HUES48 (cell line): ENCODE measurements at regions not wholly inside any gene's neighbourhood (a gene's known extent, or its start where the extent isn't known, plus 50 kb on each side); places are given as distances from the start of the nearest gene placed in this dataset.
A peak's percentile ranks its signal among the peaks of the same experiment; 100 is the strongest.

Experiments
- H3K27ac ChIP-seq: one replicate; pipeline ENCODE4 v1.7.0; 2013; ENCODE audit warnings: low read depth, low read length, inconsistent platforms
- H3K27me3 ChIP-seq: 2 replicates; pipeline ENCODE4 v1.6.1; 2013; ENCODE audit warnings: mild to moderate bottlenecking, low read length; ENCODE audit not compliant: control insufficient read depth, insufficient read depth
- H3K36me3 ChIP-seq: 2 replicates; pipeline ENCODE4 v1.6.1; 2013; ENCODE audit warnings: low read length; ENCODE audit not compliant: control insufficient read depth, insufficient read depth
- H3K4me1 ChIP-seq: 2 replicates; pipeline ENCODE4 v1.6.1; 2013; ENCODE audit warnings: mild to moderate bottlenecking, low read length; ENCODE audit not compliant: control insufficient read depth, insufficient read depth
- H3K4me3 ChIP-seq: 2 replicates; pipeline ENCODE4 v1.5.1; 2013; ENCODE audit warnings: mild to moderate bottlenecking, low read depth, low read length
- H3K9ac ChIP-seq: 2 replicates; pipeline ENCODE4 v1.6.1; 2013; ENCODE audit warnings: mild to moderate bottlenecking, low read depth, low read length, moderate library complexity
- H3K9me3 ChIP-seq: 2 replicates; pipeline ENCODE4 v1.6.1; 2013; ENCODE audit warnings: low read length; ENCODE audit not compliant: control insufficient read depth, insufficient read depth

GRCh38 chr7:41116817-41117216, 586.1 kb downstream of the INHBA start:
- H3K27ac ChIP-seq = no peak overlapping the region
- peaks cover 10% of the 10 kb centered on the region; the same call in 1 of the 2 replicates for H3K4me1 ChIP-seq
- H3K9me3 ChIP-seq = no peaks in the 10 kb centered on the region
- H3K36me3 ChIP-seq = no peaks in the 10 kb centered on the region
- H3K9ac ChIP-seq = no peak overlapping the region
- H3K27me3 ChIP-seq = no peaks in the 10 kb centered on the region
- no peak overlapping the region for H3K4me3 ChIP-seq

- Histone ChIP-seq H3K9ac (no peak overlapping the region), H3K4me1 (peaks cover 10% of the 10 kb centered on the region; the same call in 1 of the 2 replicates), H3K36me3 (no peaks in the 10 kb centered on the region), H3K9me3 (no peaks in the 10 kb centered on the region), H3K4me3 (no peak overlapping the region), H3K27me3 (no peaks in the 10 kb centered on the region), H3K27ac (no peak overlapping the region)
These were observed 586.6 kb downstream of the INHBA start for GRCh38 chr7:41116337-41116736.

- H3K36me3 ChIP-seq = no peaks in the 10 kb centered on the region
- H3K9me3 ChIP-seq = no peaks in the 10 kb centered on the region
- no peak overlapping the region for H3K27ac ChIP-seq
- H3K4me3 ChIP-seq = no peak overlapping the region
- H3K27me3 ChIP-seq = no peaks in the 10 kb centered on the region
- no peak overlapping the region for H3K9ac ChIP-seq
- peaks cover 10% of the 10 kb centered on the region; the same call in 1 of the 2 replicates for H3K4me1 ChIP-seq
These were observed 588.2 kb downstream of the INHBA start for GRCh38 chr7:41114691-41115090.

- H3K27ac ChIP-seq = no peak overlapping the region
- H3K9ac ChIP-seq = no peak overlapping the region
- H3K27me3 ChIP-seq = no peaks in the 10 kb centered on the region
- peaks cover 10% of the 10 kb centered on the region; the same call in 1 of the 2 replicates for H3K4me1 ChIP-seq
- no peaks in the 10 kb centered on the region for H3K36me3 ChIP-seq
- H3K4me3 ChIP-seq = no peak overlapping the region
- no peaks in the 10 kb centered on the region for H3K9me3 ChIP-seq
These were observed 588.8 kb downstream of the INHBA start for GRCh38 chr7:41114131-41114530.

GRCh38 chr7:41113719-41114118, 589.2 kb downstream of the INHBA start:
- Histone ChIP-seq H3K27ac (no peak overlapping the region), H3K36me3 (no peaks in the 10 kb centered on the region)

GRCh38 chr7:41110186-41110585, 592.7 kb downstream of the INHBA start:
- no peak overlapping the region for H3K9ac ChIP-seq
- no peaks in the 10 kb centered on the region for H3K27me3 ChIP-seq
- H3K9me3 ChIP-seq = no peaks in the 10 kb centered on the region
- H3K27ac ChIP-seq = no peak overlapping the region
- no peaks in the 10 kb centered on the region for H3K36me3 ChIP-seq
- peaks cover 5% of the 10 kb centered on the region; the same call in 1 of the 2 replicates for H3K4me1 ChIP-seq
- no peak overlapping the region for H3K4me3 ChIP-seq

More at GRCh38 chr7:41113719-41114118, 589.2 kb downstream of the INHBA start:
- H3K9ac ChIP-seq = no peak overlapping the region
- no peak overlapping the region for H3K4me3 ChIP-seq
- H3K9me3 ChIP-seq = no peaks in the 10 kb centered on the region
- peaks cover 10% of the 10 kb centered on the region; the same call in 1 of the 2 replicates for H3K4me1 ChIP-seq
- no peaks in the 10 kb centered on the region for H3K27me3 ChIP-seq

- Histone ChIP-seq H3K9ac (no peak overlapping the region), H3K4me1 (peaks cover 5% of the 10 kb centered on the region; the same call in 1 of the 2 replicates), H3K9me3 (no peaks in the 10 kb centered on the region), H3K27ac (no peak overlapping the region), H3K27me3 (no peaks in the 10 kb centered on the region), H3K4me3 (no peak overlapping the region), H3K36me3 (no peaks in the 10 kb centered on the region)
These were observed 594.1 kb downstream of the INHBA start for GRCh38 chr7:41108821-41109220.

GRCh38 chr7:41107938-41108448, 594.9 kb downstream of the INHBA start:
- H3K4me3 ChIP-seq = no peak overlapping the region
- H3K9ac ChIP-seq = no peak overlapping the region
- peak overlapping the region; percentile 6 for H3K27ac ChIP-seq
- H3K9me3 ChIP-seq = no peaks in the 10 kb centered on the region
- H3K27me3 ChIP-seq = no peaks in the 10 kb centered on the region
- H3K4me1 ChIP-seq = no peaks in the 10 kb centered on the region
- no peaks in the 10 kb centered on the region for H3K36me3 ChIP-seq

- Histone ChIP-seq H3K9me3 (no peaks in the 10 kb centered on the region), H3K9ac (no peak overlapping the region), H3K36me3 (no peaks in the 10 kb centered on the region), H3K4me1 (no peaks in the 10 kb centered on the region), H3K27ac (peak overlapping the region; percentile 6), H3K4me3 (no peak overlapping the region), H3K27me3 (no peaks in the 10 kb centered on the region)
These were observed 595.5 kb downstream of the INHBA start for GRCh38 chr7:41107330-41107937.

GRCh38 chr7:41104631-41105030, 598.3 kb downstream of the INHBA start:
- H3K4me3 ChIP-seq = no peak overlapping the region
- H3K4me1 ChIP-seq = no peaks in the 10 kb centered on the region
- no peaks in the 10 kb centered on the region for H3K27me3 ChIP-seq
- H3K36me3 ChIP-seq = no peaks in the 10 kb centered on the region
- H3K9me3 ChIP-seq = no peaks in the 10 kb centered on the region
- H3K27ac ChIP-seq = no peak overlapping the region
- H3K9ac ChIP-seq = no peak overlapping the region

- Histone ChIP-seq H3K36me3 (no peaks in the 10 kb centered on the region), H3K4me3 (no peak overlapping the region), H3K9ac (no peak overlapping the region), H3K4me1 (no peaks in the 10 kb centered on the region), H3K27ac (peak overlapping the region; percentile 34), H3K9me3 (no peaks in the 10 kb centered on the region), H3K27me3 (no peaks in the 10 kb centered on the region)
These were observed 599.6 kb downstream of the INHBA start for GRCh38 chr7:41103331-41103730.
